ENCODE measurements at regions not wholly inside any gene's neighbourhood (a gene's known extent, or its start where the extent isn't known, plus 50 kb on each side); places are given as distances from the start of the nearest gene placed in this dataset.
"Not testable (repeated sequence)": the region's sequence is repeated elsewhere in the genome, so short reads cannot be mapped to it uniquely, and the experiment has no call there.

DNA sequence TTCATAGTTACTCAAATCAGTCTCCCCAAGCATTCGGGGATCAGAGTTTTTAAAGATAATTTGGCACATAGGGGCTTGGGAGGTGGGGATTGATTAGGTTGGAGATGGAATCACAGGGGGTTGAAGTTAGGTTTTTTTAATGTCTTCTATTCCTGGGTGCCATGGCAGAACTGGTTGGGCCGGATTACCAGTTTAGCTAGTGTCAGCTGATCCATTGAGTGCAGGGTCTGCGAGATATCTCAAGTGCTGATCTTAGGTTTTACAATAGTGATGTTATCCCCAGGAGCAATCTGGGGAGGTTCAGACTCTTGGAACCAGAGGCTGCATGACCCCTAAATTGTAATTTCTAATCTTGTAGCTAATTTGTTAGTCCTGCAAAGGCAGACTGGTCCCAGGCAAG, 163.5 kb upstream of the ATP10A start:
- not testable (repeated sequence) for DNase-seq (ENCODE audit: low spot score)

DNA sequence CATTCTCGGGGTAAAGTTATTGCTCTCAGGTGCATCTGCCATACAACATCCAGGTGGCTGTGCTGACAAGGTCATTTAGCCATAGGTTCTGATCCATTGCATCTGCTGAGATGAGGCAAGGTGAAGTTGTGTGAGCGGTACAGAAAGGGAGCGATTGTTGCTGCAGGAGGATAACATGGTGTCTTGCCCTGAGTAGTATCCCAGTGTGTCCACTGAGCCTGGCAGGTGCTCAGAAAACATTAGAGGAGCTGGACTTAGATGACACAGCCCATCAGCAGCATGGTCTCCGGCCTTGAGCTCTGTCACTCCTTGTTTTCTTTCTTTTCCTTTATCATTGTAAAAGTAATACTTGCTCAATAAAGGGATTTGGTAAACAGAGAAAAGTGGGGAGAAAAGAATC, 161.1 kb upstream of the ATP10A start:
- DNase-seq (ENCODE audit: low spot score), result no peak

DNA sequence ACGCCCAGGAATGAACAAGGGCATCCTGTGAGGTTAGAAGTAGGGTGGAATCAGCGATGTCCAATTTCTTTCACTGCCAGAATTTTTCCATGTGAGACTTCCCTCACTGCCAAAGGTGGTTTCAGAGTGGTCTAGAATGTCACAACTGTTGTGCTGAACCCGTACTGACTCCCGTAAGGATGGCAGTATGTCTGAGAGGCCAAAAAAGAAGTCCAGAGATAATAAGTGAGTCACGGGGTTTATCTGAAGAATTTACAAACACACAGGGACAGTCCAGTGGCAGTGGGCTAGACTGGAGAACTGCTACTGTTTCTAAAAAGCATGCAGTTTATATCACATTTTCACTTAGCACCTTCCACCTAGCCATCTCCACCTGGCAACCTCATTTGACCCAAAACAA, 160.6 kb upstream of the ATP10A start:
- no peak for DNase-seq (ENCODE audit: low spot score)

DNA sequence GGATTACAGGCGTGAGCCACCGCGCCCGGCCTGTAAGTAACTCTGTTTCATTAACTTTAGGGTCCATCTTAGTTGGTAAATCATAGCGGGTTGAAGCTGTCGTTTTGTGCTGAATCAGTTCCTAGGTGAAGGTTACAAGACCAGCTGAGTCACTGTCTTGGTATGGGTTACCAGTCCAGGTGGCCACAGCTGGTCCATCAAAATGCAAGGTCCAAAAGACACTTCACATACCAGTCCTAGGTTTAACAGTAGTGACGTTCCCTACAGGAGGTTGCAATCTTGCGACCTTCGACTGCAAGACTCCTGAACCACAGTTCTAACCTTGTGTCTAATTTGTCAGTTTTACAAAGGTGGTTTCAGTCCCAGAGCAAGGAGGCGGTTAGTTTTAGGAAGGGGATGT, 160.1 kb upstream of the ATP10A start:
- no peak for DNase-seq (ENCODE audit: low spot score)

DNA sequence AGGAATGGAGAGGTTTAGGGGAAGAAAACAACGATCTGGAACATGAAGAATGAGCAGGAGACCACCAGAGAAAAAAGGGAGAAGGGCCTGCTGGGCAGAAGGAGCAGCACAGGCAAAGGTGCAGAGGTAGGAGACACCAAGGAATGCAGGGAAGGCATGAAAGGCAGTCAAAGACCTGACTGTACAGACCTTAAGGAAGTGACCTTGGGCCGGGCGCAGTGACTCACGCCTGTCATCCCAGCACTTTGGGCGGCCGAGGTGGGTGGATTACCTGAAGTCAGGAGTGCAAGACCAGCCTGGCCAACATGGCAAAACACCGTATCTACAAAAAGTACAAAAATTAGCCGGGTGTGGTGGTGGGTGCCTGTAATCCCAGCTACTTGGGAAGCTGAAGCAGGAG, 157.7 kb upstream of the ATP10A start:
- no peak for DNase-seq (ENCODE audit: low spot score)

DNA sequence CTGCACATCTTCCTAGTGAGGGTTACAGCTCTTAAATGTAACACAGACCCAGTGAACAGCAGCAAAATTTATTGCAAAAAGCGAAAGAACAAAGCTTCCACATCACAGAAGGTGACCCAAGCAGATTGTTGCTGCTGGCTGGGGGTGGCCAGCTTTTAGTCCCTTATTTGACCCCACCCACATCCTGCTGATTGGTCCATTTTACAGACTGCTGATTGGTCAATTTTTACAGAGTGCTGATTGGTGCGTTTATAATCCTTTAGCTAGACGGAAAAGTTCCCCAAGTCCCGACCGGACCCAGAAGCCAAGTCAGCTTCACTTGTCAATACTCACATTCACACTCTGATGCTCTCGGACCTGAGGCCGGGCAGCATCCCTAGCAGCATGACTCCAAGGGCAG, 154.5 kb upstream of the ATP10A start:
- no peak for DNase-seq (ENCODE audit: low spot score)

DNA sequence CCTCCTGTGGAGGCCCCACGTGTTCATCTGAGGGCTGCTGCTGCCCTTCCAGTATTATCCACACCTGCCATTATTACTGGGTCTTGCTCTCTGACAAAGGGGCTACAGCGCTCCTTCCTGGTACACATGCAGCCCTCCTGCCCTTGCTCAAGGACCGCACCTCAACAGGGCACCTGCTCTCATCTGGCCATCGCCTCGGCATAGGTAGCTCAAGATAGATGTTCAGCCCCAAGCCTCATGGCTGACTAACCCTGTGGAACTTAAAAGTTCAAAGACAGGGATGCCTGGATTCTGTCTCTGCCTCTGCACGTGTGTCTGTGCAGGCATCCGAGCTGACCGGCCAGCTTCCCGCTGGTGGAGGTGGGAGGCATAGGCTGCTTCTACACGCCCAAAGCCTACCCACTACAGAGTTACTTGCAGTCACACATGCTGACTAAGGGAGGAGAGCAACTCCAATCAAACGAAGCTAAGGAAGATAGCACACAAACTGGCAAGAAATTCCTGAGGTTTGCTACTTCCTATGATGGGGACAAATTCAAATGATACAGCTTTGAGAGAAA, 152.5 kb upstream of the ATP10A start:
- no peak for DNase-seq (ENCODE audit: low spot score)

DNA sequence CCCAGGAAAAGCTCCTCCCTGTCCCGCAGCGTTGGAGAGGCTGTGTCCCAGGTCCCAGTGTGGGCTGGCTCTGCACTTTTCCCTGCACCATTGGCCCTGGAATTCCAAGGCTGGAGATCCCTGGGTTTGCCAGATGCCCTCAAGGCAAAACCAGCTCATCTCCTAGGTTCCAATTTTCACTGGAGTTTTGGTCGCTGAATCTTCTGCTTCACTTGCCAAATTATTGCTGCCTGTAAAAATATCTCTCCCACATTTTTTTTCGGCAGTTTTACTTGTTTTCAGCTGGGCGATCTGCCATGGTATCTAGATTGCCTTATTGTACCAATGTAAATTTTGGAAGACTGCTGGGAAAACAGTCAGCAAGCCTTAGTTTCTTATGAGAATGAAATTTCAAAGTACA, 150.9 kb upstream of the ATP10A start:
- no peak for DNase-seq (ENCODE audit: low spot score)

DNA sequence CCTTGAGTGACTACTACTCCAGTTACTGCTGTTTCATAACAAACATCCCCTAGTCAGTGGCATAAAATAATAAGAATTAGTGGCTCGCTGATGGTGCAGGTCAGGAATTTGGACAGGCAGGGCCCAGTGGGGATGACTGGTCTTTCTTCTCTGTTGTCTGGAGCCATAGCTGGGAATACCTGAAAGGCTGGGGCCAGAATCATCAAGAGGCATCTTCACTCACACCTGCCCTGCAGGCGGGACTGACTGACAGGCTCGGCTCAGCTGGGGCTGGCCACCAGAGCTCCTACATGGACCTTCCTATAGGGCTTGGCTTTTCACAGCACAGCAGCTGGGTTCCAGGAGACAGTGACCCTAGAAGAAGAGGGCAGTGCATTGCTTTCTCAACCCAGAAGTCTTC, 148.8 kb upstream of the ATP10A start:
- no peak for DNase-seq (ENCODE audit: low spot score)

DNA sequence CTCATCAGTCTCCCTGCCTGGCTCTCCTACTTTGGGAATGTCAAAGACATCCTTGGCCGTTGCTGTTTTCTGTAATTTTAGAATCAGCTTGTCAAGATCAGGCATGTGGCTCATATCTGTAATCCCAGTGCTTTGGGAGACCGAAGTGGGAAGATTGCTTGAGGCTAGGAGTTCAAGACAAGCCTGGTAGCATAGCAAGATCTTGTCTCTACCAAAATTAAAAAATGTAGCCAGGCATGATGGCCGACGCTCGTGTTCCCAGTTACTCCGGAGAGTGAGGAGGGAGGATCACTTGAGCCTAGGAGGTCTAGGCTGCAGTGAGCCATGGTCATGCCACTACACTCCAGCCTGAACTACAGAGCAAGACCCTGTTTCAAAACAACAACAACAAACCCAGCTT, 144.0 kb upstream of the ATP10A start:
- no peak for DNase-seq (ENCODE audit: low spot score)

DNA sequence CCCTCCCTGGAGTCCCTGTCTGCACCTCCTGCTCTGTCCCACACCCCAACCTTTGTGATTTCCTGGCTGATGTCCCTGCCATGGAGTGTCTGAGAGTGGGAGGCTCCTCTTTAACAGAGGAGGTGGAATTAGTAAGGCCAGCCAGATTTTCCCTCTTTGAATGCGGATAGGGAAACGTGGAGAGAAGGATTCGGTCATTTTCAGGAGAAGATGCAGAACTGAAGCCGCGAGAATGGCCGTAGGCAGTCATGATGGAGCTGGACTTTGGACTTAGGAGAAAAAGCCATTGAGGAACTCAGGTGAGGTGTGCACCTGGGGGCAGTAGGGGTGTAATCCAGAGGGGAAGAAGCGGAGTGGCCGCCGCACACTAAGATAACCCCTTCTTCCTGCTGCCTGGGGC, 138.1 kb upstream of the ATP10A start:
- DNase-seq (ENCODE audit: low spot score), result no peak

DNA sequence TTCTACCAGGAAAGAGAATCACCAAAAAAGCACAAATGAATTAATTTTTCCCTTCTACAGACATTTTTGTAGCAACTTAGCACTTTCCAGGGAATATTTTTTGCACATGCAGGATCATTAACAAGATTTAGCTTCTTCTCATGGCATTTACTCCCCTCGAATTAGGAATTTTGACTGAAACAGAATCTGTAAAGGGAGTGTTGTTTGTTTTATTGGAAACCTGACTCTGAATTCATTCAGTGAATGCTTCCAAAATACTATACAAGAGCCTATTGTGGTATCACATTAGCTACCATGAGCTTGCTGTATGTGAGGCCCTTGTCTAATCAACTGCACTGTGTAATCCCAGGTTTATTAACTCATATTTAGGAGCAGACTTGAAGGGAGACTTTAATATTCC, 130.4 kb upstream of the ATP10A start:
- DNase-seq (ENCODE audit: low spot score), result no peak

DNA sequence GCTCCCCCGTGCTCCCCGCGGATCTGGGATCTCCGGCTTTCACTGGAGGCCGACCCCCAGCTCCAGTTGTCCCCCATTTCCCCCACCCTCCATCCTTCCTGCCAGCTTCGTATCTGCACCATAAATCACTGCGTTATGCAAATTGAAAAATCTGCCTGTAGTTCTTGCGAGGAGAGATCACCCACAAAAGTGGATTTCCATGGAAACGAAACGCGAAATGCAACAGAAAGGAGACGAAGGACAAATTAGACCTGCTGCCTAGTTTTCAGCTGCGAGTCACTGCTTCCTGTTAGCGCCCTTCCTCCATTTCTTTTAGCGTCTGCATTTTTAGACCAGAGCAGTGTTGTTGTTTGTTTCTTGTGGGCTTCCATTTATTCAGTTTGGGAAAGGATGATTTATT, 127.1 kb upstream of the ATP10A start:
- no peak for DNase-seq (ENCODE audit: low spot score)

DNA sequence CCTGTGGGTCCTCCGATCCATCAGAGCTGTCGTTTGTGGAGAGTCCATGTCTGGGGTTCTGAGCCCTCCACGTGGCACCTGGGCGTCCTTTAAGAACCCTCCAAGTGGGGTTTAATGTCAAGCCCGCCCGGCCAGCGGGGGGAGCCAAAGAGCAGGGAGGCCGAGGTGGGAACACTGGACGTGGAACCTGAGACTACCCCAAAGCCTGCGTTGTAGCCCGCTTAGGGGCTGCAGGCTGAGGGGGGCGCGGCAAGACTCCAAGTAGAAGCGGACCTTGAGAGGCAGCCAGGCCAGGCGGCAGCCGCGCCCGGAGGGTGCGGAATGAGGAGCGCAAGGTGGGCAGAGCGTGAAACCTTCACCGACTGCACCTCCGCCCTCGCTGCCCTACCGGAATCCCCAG, 126.2 kb upstream of the ATP10A start:
- no peak for DNase-seq (ENCODE audit: low spot score)

DNA sequence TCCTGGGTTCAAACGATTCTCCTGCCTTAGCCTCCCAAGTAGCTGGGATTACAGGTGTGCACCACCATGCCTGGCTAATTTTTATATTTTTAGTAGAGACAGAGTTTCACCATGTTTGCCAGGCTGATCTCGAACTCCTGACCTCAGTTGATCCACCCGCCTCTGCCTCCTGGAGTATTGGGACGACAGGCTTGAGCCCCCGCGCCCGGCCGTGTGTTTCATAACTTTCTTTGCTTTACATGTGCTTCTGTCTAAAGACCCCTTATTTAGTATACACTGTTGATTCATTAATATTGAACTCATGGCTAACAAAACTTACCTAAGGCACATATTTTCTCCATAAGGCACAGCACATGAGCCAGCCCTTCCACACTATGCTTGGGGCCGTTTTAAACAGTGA, 125.6 kb upstream of the ATP10A start:
- not testable (repeated sequence) for DNase-seq (ENCODE audit: low spot score)

DNA sequence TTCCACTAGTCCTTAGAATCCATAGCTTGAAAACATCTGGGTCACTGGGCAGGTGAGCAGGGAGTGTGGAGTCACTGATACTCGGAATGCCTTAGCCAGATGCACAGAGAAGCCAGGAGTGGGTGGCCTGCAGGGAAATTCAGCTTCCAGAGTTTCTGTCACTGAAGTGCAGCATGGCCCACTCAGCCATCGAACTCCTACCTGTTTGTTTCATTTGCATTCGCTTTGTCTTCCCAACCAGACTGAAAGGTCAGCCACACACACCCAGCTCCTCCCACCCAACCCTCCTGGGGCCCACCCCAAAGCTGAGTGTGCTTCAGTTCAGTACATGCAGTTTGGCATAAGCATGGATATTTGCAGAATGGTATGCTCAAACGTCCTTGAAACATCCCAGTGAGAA, 124.5 kb upstream of the ATP10A start:
- DNase-seq (ENCODE audit: low spot score), result no peak

DNA sequence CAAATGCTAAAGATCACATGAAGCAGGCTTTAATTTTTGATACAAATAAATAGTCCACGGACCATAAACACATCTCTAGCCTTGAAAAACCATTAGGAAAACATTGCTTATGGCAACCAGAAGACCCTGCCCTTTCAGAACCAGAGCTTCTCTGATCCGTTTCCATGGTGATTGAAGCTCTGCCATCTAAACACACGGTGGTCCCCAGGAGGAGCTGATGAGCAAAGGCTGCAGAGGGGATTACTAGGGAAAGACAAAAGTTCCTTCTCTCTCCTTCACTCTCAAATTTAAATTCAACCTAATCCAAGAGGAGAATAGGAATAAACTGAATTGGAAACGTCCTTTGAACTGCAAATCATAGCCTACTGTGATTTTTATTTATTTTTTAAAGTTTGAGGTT, 122.0 kb upstream of the ATP10A start:
- no peak for DNase-seq (ENCODE audit: low spot score)

DNA sequence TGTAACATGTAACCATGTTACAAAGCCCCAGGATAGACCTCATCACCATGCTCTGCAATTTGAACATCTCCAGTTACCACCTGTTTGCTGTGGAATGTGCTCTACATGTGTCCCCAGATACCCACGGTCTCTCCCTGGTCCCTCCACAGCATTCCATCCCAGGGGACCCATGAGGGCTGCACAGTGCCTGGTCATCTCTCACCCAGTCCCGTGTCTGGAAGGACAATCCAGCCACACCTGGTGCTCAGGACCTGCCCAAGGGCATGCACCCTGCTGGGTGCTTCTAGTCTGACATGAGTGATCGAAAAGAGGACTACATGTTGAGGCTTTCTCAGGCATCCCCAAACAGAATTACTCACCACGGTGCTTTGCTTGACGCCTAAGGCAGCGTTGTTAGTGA, 119.6 kb upstream of the ATP10A start:
- DNase-seq (ENCODE audit: low spot score), result no peak

DNA sequence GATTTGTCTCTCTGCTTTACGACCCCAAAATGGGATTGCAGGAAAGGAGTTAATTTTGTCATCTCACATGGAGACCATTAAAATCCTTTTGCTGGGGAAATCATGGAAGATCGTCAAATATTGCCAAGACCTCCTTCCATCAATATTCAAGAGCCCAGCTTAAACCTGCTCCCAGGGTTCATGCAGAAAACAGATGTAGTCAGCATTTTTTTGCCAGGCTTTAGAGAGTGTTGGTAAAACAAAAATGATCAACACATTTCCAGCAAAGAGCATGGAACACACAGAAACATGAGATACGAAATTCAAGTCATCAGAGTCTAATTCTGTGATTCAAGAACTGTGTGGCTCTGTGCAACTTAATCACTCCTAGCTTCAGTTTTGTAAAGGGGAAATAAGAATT, 118.0 kb upstream of the ATP10A start:
- DNase-seq (ENCODE audit: low spot score), result no peak

DNA sequence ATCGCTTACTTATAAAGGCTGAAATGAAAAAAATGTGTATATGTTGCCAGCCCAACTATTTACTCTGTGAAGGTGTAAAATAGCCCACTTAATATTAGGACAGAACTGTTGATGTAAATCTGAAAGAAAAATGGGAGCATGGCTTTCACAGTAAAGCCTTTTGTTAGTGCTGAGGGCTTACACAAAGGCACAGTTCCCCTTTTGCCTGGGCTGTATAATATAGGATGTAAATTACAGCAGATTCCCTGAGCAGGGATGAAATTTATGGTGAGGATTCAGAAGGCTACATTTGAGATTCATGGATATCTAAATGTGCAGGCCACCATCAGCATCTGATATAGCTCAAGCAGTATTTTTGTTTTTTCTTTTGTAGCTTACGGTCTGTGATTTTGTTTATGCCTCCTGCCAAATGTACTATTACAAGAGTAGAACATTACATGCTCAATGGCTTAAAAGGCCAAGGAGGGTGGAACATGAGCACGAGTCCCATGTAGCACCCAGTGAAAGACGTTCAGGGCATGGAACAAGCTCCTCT, 109.1 kb upstream of the ATP10A start:
- DNase-seq (ENCODE audit: low spot score), result no peak

DNA sequence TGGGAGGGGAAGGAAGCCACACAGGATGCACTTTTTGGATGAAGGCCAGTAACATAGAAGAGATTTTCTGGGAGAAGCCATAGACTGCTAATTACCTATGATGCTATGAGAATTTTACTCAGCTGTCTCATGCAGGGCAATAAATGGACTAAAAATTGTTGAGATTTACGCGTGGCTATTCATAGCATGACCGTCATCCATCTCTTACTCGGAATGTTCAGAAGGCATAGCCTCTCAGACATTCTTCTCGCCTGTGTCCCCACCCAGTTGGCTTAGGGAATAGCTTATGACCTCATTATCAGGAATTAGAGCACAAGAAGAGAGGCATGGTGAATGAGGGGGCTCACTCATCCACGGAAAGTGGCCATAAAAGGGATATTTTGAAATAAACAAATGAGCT, 107.9 kb upstream of the ATP10A start:
- DNase-seq (ENCODE audit: low spot score), result no peak

DNA sequence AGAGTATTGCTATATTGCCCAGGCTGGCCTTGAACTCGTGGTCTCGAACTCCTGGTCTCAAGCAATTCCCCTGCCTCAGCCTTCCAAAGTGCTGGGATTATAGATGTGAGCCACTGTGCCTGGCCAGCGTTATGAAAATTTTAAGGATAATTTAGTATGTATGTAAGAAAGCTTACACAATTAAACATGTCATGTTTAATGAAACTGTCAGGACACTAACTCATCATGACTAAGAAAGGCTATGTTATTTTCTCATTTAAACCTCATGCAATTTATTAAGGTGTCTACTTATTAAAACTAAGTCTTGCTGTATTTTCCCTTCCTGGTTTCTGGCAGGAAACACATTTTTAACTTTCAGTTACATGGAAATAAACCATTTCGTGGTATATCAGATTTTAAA, 106.8 kb upstream of the ATP10A start:
- no peak for DNase-seq (ENCODE audit: low spot score)

DNA sequence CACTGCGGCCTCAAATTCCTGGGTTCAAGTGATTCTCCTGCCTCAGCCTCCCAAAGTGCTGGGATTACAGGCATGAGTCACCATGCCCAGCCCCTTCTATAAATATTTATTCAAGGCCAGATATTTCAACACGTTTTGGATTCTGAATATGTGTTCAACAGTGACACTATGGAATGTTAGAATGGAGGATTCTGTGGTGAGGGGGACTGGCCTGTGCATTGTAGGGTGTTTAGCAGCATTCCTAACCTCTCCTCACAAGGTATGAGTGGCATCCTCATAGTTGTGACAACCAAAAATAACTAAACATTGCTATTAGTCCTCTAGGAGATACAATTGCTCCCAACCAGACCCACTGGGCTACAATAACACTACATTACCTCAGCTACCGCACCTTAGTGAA, 104.0 kb upstream of the ATP10A start:
- DNase-seq (ENCODE audit: low spot score), result no peak

DNA sequence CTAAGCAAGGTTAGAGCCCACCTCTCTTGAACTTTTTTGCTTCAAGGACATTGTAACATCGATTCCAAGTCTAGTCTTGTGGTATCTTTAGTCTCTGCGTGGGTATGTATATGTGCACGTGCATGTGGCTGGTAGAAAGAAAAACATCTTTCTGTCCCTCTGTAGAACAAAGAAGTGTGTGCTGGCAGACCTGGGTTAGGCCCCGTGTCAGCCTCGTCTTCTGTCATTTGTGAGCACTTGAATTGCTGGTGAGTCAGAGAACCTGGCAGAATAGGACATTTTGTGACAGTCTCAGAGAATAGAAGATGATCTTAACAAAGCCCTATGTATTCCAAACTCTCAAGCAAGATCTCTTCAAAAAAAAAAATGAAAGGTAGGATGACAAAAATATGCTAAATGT, 102.2 kb upstream of the ATP10A start:
- DNase-seq (ENCODE audit: low spot score), result no peak

DNA sequence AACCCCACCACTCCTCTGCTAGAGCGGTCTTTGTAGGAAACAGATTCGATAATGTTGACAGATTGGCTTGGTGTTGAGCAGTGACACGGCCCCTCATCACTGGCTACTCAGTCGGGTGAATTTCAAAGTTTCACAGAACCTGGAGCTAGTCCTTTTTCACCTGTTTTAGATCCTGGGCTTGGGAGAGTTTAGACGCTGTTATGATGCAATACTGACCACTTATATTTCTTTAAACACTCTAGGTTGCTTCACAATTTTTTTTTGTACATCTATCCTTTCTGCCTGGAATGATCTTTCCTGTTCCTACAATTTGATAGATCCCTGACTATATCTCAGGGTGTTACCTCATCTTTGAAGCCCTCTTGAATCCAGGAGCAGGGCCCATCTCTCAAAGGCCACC, 97.1 kb upstream of the ATP10A start:
- DNase-seq (ENCODE audit: low spot score), result no peak

Measured in RKO (cell line).